PFSK-1 (cell line): ENCODE measurements at regions not wholly inside any gene's neighbourhood (a gene's known extent, or its start where the extent isn't known, plus 50 kb on each side); places are given as distances from the start of the nearest gene placed in this dataset.

Experiments used
- FOXP2 ChIP-seq: optimal IDR thresholded peaks from 2 replicates; pipeline ENCODE3; 2011; ENCODE audit warnings: borderline replicate concordance, control low read depth, inconsistent platforms; ENCODE audit not compliant: insufficient read depth; ENCODE audit errors: extremely low read length, extremely low read depth
- POLR2AphosphoS5 ChIP-seq: IDR thresholded peaks from 2 replicates; pipeline ENCODE4 v1.6.1; 2012; ENCODE audit warnings: low read depth, mild to moderate bottlenecking, control low read depth, low read length, moderate library complexity
- SIN3A ChIP-seq: IDR thresholded peaks from 2 replicates; pipeline ENCODE4 v1.6.1; 2012; ENCODE audit warnings: mild to moderate bottlenecking, low read length, moderate library complexity, borderline replicate concordance; ENCODE audit not compliant: insufficient read depth
- TAF1 ChIP-seq: IDR thresholded peaks from 2 replicates; pipeline ENCODE4 v1.6.1; 2012; ENCODE audit warnings: low read length, control low read depth, borderline replicate concordance; ENCODE audit not compliant: insufficient read depth
- TF ChIP-seq, protein P1 (sequence below), 2 experiments: IDR thresholded peaks; 2 replicates each; pipeline versions ENCODE4 v1.6.1 to v1.8.0; 2011 to 2012; ENCODE audit warnings: low read depth in 2 of 2, low read length in 2 of 2, control low read depth in 1 of 2, inconsistent platforms in 1 of 2, mild to moderate bottlenecking in 1 of 2, moderate library complexity in 1 of 2; ENCODE audit not compliant: insufficient read depth in 1 of 2

DNA sequence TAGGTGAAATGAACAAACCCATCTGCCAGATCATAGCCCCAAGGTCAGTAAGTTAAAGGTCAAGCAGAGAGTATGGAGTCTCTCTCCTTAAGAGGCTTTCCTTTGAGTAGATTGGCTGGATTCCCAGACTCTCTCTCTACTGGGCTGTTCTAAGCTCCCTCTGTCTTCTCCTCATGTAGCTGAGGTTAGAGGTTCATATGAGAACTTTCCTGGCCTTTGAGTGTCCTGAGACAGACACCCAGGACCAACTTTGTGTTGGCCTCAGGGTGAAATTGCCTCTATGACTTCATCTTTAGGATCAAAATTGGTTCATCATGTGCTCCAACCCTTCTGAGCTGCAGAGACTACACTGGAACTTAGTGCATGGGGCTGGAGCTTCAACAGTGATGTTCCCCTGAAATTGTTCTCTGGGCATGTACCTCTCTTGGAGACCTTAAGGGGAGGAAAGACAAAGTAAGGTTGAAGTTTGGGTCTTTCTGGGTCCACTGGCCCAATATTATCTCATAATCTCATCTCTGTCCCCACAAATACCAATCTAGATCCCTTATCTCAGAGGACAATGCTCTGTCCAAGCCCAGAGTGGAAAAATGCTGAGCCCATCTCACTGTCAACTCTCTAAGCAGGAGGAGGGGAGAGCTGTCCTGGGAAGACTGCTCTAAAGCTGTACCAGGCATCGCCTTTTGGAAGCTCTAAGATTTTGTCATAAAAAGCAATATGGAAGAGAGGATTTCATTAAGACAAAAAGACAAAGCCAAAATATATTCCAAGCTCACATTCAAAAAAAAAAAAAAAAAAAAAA, 177.3 kb upstream of the ARL4C start:
- TF ChIP-seq, protein P1, sequence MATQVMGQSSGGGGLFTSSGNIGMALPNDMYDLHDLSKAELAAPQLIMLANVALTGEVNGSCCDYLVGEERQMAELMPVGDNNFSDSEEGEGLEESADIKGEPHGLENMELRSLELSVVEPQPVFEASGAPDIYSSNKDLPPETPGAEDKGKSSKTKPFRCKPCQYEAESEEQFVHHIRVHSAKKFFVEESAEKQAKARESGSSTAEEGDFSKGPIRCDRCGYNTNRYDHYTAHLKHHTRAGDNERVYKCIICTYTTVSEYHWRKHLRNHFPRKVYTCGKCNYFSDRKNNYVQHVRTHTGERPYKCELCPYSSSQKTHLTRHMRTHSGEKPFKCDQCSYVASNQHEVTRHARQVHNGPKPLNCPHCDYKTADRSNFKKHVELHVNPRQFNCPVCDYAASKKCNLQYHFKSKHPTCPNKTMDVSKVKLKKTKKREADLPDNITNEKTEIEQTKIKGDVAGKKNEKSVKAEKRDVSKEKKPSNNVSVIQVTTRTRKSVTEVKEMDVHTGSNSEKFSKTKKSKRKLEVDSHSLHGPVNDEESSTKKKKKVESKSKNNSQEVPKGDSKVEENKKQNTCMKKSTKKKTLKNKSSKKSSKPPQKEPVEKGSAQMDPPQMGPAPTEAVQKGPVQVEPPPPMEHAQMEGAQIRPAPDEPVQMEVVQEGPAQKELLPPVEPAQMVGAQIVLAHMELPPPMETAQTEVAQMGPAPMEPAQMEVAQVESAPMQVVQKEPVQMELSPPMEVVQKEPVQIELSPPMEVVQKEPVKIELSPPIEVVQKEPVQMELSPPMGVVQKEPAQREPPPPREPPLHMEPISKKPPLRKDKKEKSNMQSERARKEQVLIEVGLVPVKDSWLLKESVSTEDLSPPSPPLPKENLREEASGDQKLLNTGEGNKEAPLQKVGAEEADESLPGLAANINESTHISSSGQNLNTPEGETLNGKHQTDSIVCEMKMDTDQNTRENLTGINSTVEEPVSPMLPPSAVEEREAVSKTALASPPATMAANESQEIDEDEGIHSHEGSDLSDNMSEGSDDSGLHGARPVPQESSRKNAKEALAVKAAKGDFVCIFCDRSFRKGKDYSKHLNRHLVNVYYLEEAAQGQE (IDR thresholded peaks at IDR 0.05; ENCODE audit: insufficient read depth in 1 of 2, low read depth in 2 of 2, low read length in 2 of 2), result no peak
- no peak for TF ChIP-seq POLR2AphosphoS5
- no peak for TF ChIP-seq SIN3A
- no peak for TF ChIP-seq FOXP2
- TF ChIP-seq TAF1, result no peak

DNA sequence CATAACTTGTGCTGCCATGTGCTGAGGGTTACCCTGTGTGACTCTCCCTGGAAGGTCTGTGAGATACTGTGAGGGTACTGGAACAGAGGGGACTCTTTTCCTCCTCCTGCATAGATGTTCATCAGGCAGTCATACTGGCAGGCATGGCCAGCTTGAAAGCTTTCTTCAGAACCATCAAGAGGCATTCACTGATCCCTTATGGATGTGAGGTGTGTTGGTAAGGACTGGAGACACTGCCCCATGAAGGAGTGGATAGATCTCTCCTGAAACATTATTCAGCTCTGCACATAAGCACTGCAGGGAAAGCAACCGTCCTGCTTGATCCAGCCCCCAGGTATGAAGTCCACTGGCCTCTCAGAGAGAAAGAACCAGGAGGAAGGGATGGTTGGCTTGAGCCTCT, 176.6 kb upstream of the ARL4C start:
- TF ChIP-seq, protein P1 (IDR thresholded peaks at IDR 0.05; ENCODE audit: insufficient read depth in 1 of 2, low read depth in 2 of 2, low read length in 2 of 2), result no peak
- TF ChIP-seq POLR2AphosphoS5, result no peak
- TF ChIP-seq FOXP2, result no peak
- no peak for TF ChIP-seq SIN3A
- TF ChIP-seq TAF1, result no peak

DNA sequence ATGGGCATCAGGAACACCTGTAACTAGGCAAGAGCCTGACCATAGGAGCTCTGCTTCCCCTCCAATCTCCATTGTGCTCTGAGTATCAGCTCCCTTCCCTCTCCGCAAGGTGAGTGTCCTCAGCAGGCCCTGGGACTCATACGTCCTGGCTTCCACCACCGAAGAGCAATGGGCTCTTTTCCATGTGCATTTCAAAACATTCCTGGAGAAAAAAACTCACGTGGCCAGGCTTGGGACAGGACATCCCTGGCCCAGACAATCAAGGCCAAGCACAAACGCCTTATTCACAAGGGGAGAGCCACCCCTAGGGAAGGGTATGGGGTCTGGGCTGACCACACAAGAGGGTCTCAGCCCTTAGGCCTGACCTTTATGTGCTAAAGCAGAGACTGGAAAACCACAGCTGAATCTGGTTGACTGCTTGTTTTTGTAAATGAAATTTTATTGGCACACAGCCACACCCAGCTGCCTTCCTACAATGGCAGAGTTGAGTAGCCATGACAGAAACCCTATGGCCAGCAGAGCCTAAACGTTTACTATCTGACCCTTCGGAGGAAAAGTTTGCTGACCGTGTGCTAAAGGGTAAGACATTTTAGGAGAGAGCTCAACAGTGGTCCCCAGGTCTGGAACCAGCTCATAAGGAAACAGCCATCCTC, 175.7 kb upstream of the ARL4C start:
- TF ChIP-seq, protein P1 (IDR thresholded peaks at IDR 0.05; ENCODE audit: insufficient read depth in 1 of 2, low read depth in 2 of 2, low read length in 2 of 2), result no peak
- TF ChIP-seq SIN3A (no peak), TAF1 (no peak), FOXP2 (no peak), POLR2AphosphoS5 (no peak)

DNA sequence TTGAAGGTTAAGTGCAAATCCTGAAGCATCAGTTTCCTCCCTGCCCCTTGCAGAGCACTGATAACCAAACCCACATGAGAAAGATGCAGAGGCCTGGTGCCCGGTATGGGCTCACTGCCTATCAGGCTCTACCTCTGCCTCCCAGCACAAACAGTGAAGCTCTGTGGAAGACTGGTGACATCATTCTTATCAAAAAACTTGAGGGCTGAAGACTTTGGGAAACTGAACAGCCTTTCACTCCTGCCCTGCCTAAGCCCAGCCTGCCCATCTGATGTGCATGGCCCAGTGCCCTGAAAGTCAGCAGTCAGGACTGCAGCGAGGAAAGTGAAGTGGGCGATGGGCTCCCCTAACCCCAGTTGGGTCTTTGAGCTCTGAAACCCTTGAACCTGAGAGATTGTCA, 174.8 kb upstream of the ARL4C start:
- no peak for TF ChIP-seq FOXP2
- no peak for TF ChIP-seq SIN3A
- TF ChIP-seq TAF1, result no peak
- TF ChIP-seq, protein P1 (IDR thresholded peaks at IDR 0.05; ENCODE audit: insufficient read depth in 1 of 2, low read depth in 2 of 2, low read length in 2 of 2), result no peak
- no peak for TF ChIP-seq POLR2AphosphoS5
